Right atrium auricular region (tissue), 2 donors: ENCODE measurements at regions not wholly inside any gene's neighbourhood (a gene's known extent, or its start where the extent isn't known, plus 50 kb on each side); places are given as distances from the start of the nearest gene placed in this dataset.

Experiments used
- DNase-seq: peaks from one replicate; pipeline ENCODE4 v3.0.0-alpha.2; 2019; ENCODE audit warnings: low spot score
- H3K27ac ChIP-seq, 2 donors: fragments of 200-600 bp; sonication (generic); 1 replicate in 1 of 2; 2 replicates in 1 of 2; pipeline ENCODE4 v1.5.1; 2016 to 2019
- H3K27me3 ChIP-seq, 2 donors: fragments of 200-600 bp; sonication (generic); one replicate each; pipeline versions ENCODE4 v1.5.1 to v1.6.0; 2017 to 2019
- H3K36me3 ChIP-seq: fragments of 200-600 bp; sonication (generic); one replicate; pipeline ENCODE4 v1.5.1; 2016
- H3K4me1 ChIP-seq, 2 donors: fragments of 200-600 bp; sonication (generic); one replicate each; pipeline versions ENCODE4 v1.5.1 to v1.6.0; 2017 to 2019
- H3K4me3 ChIP-seq, 2 donors: fragments of 200-600 bp; sonication (generic); 1 replicate in 1 of 2; 2 replicates in 1 of 2; pipeline ENCODE4 v1.5.1; 2017 to 2019; ENCODE audit warnings: mild to moderate bottlenecking in 1 of 2, moderate library complexity in 1 of 2
- H3K9me3 ChIP-seq, 2 donors: fragments of 200-600 bp; sonication (generic); one replicate each; pipeline ENCODE4 v1.5.1; 2019
- CTCF ChIP-seq, 2 donors: fragments of 200-600 bp; sonication (generic); IDR thresholded peaks; one replicate each; pipeline ENCODE4 v1.5.1; 2019; ENCODE audit warnings: antibody characterized with exemption in 2 of 2

GRCh38 chr2:147649286-147649685 lies 195.5 kb upstream of the ACVR2A start:
- H3K4me1 ChIP-seq, result no peaks in the 10 kb centered on the region
- no peak overlapping the region for H3K4me3 ChIP-seq
- no peaks in the 10 kb centered on the region for H3K27me3 ChIP-seq
- TF ChIP-seq CTCF (IDR thresholded peaks at IDR 0.05), result no peak
- no peak overlapping the region for H3K27ac ChIP-seq
- no peaks in the 10 kb centered on the region for H3K9me3 ChIP-seq
- DNase-seq, result no peak
- no peaks in the 10 kb centered on the region for H3K36me3 ChIP-seq

DNA sequence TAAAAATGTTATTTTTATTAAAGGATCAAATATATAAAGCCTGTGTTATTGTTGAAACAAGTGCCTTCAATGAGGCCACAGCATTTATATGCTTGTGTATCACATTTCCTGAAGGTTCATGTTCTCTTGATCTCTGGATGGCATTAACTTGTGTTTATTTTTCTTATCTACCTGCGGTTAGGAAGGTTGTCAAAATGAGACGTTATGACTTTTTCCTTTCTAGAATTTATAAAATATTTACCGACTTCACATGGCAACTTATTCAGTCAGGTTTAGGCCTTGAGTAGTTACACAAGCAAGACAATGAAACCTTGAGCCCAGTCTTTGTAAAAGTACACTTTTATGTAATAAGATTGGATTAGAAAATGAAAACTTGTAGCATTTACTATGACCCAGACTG lies 196.4 kb upstream of the ACVR2A start:
- no peak overlapping the region for H3K4me3 ChIP-seq
- H3K9me3 ChIP-seq, result no peaks in the 10 kb centered on the region
- H3K27me3 ChIP-seq, result no peaks in the 10 kb centered on the region
- DNase-seq, result no peak
- no peak overlapping the region for H3K27ac ChIP-seq
- H3K36me3 ChIP-seq, result no peaks in the 10 kb centered on the region
- TF ChIP-seq CTCF (IDR thresholded peaks at IDR 0.05), result no peak
- H3K4me1 ChIP-seq, result no peaks in the 10 kb centered on the region

- Histone ChIP-seq H3K36me3 (no peaks in the 10 kb centered on the region), H3K4me1 (no peaks in the 10 kb centered on the region), H3K27ac (no peak overlapping the region), H3K9me3 (no peaks in the 10 kb centered on the region), H3K4me3 (no peak overlapping the region), H3K27me3 (no peaks in the 10 kb centered on the region)
- TF ChIP-seq CTCF (IDR thresholded peaks at IDR 0.05), result no peak
- no peak for DNase-seq
Observed at GRCh38 chr2:147647816-147648215, 197.0 kb upstream of the ACVR2A start.

GRCh38 chr2:147646818-147647468 lies 197.9 kb upstream of the ACVR2A start:
- no peak for DNase-seq
- Histone ChIP-seq H3K36me3 (no peaks in the 10 kb centered on the region), H3K9me3 (no peaks in the 10 kb centered on the region), H3K27me3 (no peaks in the 10 kb centered on the region), H3K27ac (no peak overlapping the region), H3K4me1 (no peaks in the 10 kb centered on the region), H3K4me3 (no peak overlapping the region)
- no peak for TF ChIP-seq CTCF (IDR thresholded peaks at IDR 0.05)

DNA sequence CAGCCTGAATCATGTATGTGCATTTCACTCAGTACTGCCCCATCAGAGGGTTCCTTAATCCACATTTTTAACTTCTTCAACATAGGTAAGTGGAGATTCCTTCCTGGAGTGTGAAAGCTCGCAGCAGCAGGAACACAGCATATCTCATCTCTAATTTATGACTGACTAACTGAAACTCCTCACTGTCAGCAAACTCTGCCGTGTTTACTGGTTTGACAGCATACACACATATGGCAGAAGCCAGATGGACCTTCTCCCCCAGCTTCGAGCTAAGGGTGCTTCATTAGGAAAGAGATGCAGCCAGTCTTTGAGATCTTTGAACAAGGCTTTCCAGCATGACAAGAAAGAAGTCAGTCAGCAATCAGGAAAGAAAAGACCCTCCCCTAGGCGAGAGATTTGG lies 200.3 kb upstream of the ACVR2A start:
- Histone ChIP-seq H3K27ac (no peak overlapping the region), H3K9me3 (no peaks in the 10 kb centered on the region), H3K36me3 (no peaks in the 10 kb centered on the region), H3K4me1 (no peaks in the 10 kb centered on the region), H3K4me3 (no peak overlapping the region), H3K27me3 (no peaks in the 10 kb centered on the region)
- TF ChIP-seq CTCF (IDR thresholded peaks at IDR 0.05), result no peak
- no peak for DNase-seq

DNA sequence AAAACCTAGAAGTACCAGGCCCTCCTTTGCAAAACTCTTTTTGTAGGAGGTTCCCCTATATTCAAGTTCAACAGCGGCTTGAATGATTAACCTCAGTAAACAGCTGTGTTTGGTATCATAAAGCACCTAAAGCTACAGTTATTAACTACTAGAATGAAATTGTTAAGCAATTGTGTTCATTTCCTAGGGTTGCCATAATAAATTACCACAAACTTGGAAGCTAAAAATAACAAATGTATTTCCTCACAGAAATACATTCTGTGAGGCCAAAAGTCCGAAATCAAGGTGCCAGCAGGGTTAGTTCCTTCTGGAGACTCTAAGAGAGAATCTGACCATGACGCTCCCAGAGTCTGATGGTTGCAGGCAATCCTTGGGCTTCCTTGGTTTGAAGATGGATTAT lies 202.1 kb upstream of the ACVR2A start:
- no peak for TF ChIP-seq CTCF (IDR thresholded peaks at IDR 0.05)
- Histone ChIP-seq H3K36me3 (no peaks in the 10 kb centered on the region), H3K9me3 (no peaks in the 10 kb centered on the region), H3K27ac (no peak overlapping the region), H3K27me3 (no peaks in the 10 kb centered on the region), H3K4me3 (no peak overlapping the region), H3K4me1 (no peaks in the 10 kb centered on the region)
- no peak for DNase-seq
